OCI-LY3 (cell line): ENCODE measurements at regions not wholly inside any gene's neighbourhood (a gene's known extent, or its start where the extent isn't known, plus 50 kb on each side); places are given as distances from the start of the nearest gene placed in this dataset.

ENCODE experiments used
- EZH2phosphoT487 ChIP-seq: fragments of 200-600 bp; shearing (Covaris generic); IDR thresholded peaks from 2 replicates; pipeline ENCODE4 v1.6.1; 2018; ENCODE audit warnings: antibody characterized with exemption, mixed run types, low read depth
- TF ChIP-seq, protein P1 (sequence below): fragments of 200-600, 300-600 bp; sonication (generic); IDR thresholded peaks from 2 replicates; pipeline ENCODE4 v1.5.1; 2014; ENCODE audit warnings: antibody characterized with exemption, low read length, low read depth

GRCh38 chr1:194420706-194421105 lies 1234.3 kb upstream of the B3GALT2 start:
- TF ChIP-seq, protein P1, sequence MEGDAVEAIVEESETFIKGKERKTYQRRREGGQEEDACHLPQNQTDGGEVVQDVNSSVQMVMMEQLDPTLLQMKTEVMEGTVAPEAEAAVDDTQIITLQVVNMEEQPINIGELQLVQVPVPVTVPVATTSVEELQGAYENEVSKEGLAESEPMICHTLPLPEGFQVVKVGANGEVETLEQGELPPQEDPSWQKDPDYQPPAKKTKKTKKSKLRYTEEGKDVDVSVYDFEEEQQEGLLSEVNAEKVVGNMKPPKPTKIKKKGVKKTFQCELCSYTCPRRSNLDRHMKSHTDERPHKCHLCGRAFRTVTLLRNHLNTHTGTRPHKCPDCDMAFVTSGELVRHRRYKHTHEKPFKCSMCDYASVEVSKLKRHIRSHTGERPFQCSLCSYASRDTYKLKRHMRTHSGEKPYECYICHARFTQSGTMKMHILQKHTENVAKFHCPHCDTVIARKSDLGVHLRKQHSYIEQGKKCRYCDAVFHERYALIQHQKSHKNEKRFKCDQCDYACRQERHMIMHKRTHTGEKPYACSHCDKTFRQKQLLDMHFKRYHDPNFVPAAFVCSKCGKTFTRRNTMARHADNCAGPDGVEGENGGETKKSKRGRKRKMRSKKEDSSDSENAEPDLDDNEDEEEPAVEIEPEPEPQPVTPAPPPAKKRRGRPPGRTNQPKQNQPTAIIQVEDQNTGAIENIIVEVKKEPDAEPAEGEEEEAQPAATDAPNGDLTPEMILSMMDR, result no peak
- TF ChIP-seq EZH2phosphoT487, result no peak
